ENCODE measurements at regions not wholly inside any gene's neighbourhood (a gene's known extent, or its start where the extent isn't known, plus 50 kb on each side); places are given as distances from the start of the nearest gene placed in this dataset.

- TF ChIP-seq, protein P1, sequence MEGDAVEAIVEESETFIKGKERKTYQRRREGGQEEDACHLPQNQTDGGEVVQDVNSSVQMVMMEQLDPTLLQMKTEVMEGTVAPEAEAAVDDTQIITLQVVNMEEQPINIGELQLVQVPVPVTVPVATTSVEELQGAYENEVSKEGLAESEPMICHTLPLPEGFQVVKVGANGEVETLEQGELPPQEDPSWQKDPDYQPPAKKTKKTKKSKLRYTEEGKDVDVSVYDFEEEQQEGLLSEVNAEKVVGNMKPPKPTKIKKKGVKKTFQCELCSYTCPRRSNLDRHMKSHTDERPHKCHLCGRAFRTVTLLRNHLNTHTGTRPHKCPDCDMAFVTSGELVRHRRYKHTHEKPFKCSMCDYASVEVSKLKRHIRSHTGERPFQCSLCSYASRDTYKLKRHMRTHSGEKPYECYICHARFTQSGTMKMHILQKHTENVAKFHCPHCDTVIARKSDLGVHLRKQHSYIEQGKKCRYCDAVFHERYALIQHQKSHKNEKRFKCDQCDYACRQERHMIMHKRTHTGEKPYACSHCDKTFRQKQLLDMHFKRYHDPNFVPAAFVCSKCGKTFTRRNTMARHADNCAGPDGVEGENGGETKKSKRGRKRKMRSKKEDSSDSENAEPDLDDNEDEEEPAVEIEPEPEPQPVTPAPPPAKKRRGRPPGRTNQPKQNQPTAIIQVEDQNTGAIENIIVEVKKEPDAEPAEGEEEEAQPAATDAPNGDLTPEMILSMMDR (tag by site-specific recombination; IDR thresholded peaks at IDR 0.05), result no peak
- TF ChIP-seq ZNF335 (tag by site-specific recombination; conservative IDR thresholded peaks at IDR 0.05) (no peak), BCL11A (tag by site-specific recombination; IDR thresholded peaks at IDR 0.05; ENCODE audit: low read depth) (no peak), ZNF600 (tag by site-specific recombination; IDR thresholded peaks at IDR 0.05) (no peak), KLF16 (tag by site-specific recombination; IDR thresholded peaks at IDR 0.05) (no peak), ZNF239 (tag by site-specific recombination; IDR thresholded peaks at IDR 0.05) (no peak), ZBTB7A (tag by site-specific recombination; IDR thresholded peaks at IDR 0.05; ENCODE audit: low read depth) (no peak), ZNF274 (IDR thresholded peaks at IDR 0.05; ENCODE audit: low read length) (no peak), ZNF274 (tag by site-specific recombination; IDR thresholded peaks at IDR 0.05; ENCODE audit: borderline replicate concordance) (no peak), ZNF701 (tag by site-specific recombination; IDR thresholded peaks at IDR 0.05) (no peak), SP2 (tag by site-specific recombination; IDR thresholded peaks at IDR 0.05) (no peak), SCRT2 (tag by site-specific recombination; IDR thresholded peaks at IDR 0.05) (no peak), YY1 (tag by site-specific recombination; IDR thresholded peaks at IDR 0.05) (no peak), TRIM28 (IDR thresholded peaks at IDR 0.05; ENCODE audit: borderline replicate concordance, low read length) (no peak)
- TF ChIP-seq, protein P2, sequence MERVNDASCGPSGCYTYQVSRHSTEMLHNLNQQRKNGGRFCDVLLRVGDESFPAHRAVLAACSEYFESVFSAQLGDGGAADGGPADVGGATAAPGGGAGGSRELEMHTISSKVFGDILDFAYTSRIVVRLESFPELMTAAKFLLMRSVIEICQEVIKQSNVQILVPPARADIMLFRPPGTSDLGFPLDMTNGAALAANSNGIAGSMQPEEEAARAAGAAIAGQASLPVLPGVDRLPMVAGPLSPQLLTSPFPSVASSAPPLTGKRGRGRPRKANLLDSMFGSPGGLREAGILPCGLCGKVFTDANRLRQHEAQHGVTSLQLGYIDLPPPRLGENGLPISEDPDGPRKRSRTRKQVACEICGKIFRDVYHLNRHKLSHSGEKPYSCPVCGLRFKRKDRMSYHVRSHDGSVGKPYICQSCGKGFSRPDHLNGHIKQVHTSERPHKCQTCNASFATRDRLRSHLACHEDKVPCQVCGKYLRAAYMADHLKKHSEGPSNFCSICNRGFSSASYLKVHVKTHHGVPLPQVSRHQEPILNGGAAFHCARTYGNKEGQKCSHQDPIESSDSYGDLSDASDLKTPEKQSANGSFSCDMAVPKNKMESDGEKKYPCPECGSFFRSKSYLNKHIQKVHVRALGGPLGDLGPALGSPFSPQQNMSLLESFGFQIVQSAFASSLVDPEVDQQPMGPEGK (tag by site-specific recombination; IDR thresholded peaks at IDR 0.05), result no peak
These were observed 49.9 kb upstream of the SNCAIP start for GRCh38 chr5:122262103-122262502.
